ENCODE measurements at regions not wholly inside any gene's neighbourhood (a gene's known extent, or its start where the extent isn't known, plus 50 kb on each side); places are given as distances from the start of the nearest gene placed in this dataset.

GRCh38 chr19:32166238-32166637 lies 179.2 kb upstream of the ZNF507 start:
- no peak overlapping the region for H3K14ac ChIP-seq (ENCODE audit: low read length)
- no peaks in the 10 kb centered on the region for H3K4me1 ChIP-seq (ENCODE audit: control insufficient read depth in 1 of 2, insufficient read depth in 2 of 2, low read length in 2 of 2)
- no peak overlapping the region for H2BK5ac ChIP-seq (ENCODE audit: low read depth, low read length, poor library complexity)
- no peak overlapping the region for H3K4me3 ChIP-seq (ENCODE audit: low read depth, low read length)
- H3K79me2 ChIP-seq (ENCODE audit: control insufficient read depth, insufficient read depth, low read length, poor library complexity): no peaks in the 10 kb centered on the region
- no peaks in the 10 kb centered on the region for H3K79me1 ChIP-seq (ENCODE audit: low read length)
- H2BK12ac ChIP-seq (ENCODE audit: low read length): no peak overlapping the region
- no peak for DNase-seq
- no peak overlapping the region for H3K4ac ChIP-seq (ENCODE audit: low read depth, low read length)
- no peak overlapping the region for H4K12ac ChIP-seq (ENCODE audit: low read depth, low read length)
- H3K27ac ChIP-seq (ENCODE audit: low read depth, low read length): no peak overlapping the region
- no peaks in the 10 kb centered on the region for H3K36me3 ChIP-seq (ENCODE audit: control insufficient read depth in 1 of 2, insufficient read depth in 2 of 2, low read length in 2 of 2)
- H3K4me2 ChIP-seq (ENCODE audit: low read length): no peak overlapping the region
- no peak overlapping the region for H4K91ac ChIP-seq (ENCODE audit: low read depth, low read length)
- H4K8ac ChIP-seq (ENCODE audit: low read depth, low read length): no peak overlapping the region
- H3K18ac ChIP-seq (ENCODE audit: low read length): no peak overlapping the region
- WGBS (ENCODE audit: extremely low coverage, insufficient coverage, insufficient read length): no CpG with 5 or more reads among the region's 9 CpGs
- H3K23ac ChIP-seq (ENCODE audit: low read length): no peak overlapping the region
- H3K27me3 ChIP-seq (ENCODE audit: insufficient read depth, low read length): no peaks in the 10 kb centered on the region
- H2AK5ac ChIP-seq (ENCODE audit: low read length): no peak overlapping the region
- H3K9ac ChIP-seq (ENCODE audit: low read length): no peak overlapping the region
- H3K9me3 ChIP-seq (ENCODE audit: insufficient read depth, low read depth, low read length): peaks cover 1% of the 10 kb centered on the region
- H2AFZ ChIP-seq (ENCODE audit: insufficient read depth, low read length, poor library complexity): no peak overlapping the region
- no peak overlapping the region for H2BK120ac ChIP-seq (ENCODE audit: insufficient read depth, low read length, poor library complexity)

- Histone ChIP-seq H3K14ac (ENCODE audit: low read length) (no peak overlapping the region), H2BK5ac (ENCODE audit: low read depth, low read length, poor library complexity) (no peak overlapping the region), H2AK5ac (ENCODE audit: low read length) (no peak overlapping the region), H3K27ac (ENCODE audit: low read depth, low read length) (no peak overlapping the region), H3K4me3 (ENCODE audit: low read depth, low read length) (no peak overlapping the region), H3K4ac (ENCODE audit: low read depth, low read length) (no peak overlapping the region), H3K9ac (ENCODE audit: low read length) (no peak overlapping the region), H4K91ac (ENCODE audit: low read depth, low read length) (no peak overlapping the region), H4K8ac (ENCODE audit: low read depth, low read length) (no peak overlapping the region), H3K23ac (ENCODE audit: low read length) (no peak overlapping the region), H3K9me3 (ENCODE audit: insufficient read depth, low read depth, low read length) (peaks cover 1% of the 10 kb centered on the region), H3K18ac (ENCODE audit: low read length) (no peak overlapping the region), H3K4me2 (ENCODE audit: low read length) (no peak overlapping the region), H3K27me3 (ENCODE audit: insufficient read depth, low read length) (no peaks in the 10 kb centered on the region), H3K79me2 (ENCODE audit: control insufficient read depth, insufficient read depth, low read length, poor library complexity) (no peaks in the 10 kb centered on the region), H3K79me1 (ENCODE audit: low read length) (no peaks in the 10 kb centered on the region), H3K36me3 (ENCODE audit: control insufficient read depth in 1 of 2, insufficient read depth in 2 of 2, low read length in 2 of 2) (no peaks in the 10 kb centered on the region), H2AFZ (ENCODE audit: insufficient read depth, low read length, poor library complexity) (no peak overlapping the region), H2BK120ac (ENCODE audit: insufficient read depth, low read length, poor library complexity) (no peak overlapping the region), H4K12ac (ENCODE audit: low read depth, low read length) (no peak overlapping the region), H3K4me1 (ENCODE audit: control insufficient read depth in 1 of 2, insufficient read depth in 2 of 2, low read length in 2 of 2) (no peaks in the 10 kb centered on the region), H2BK12ac (ENCODE audit: low read length) (no peak overlapping the region)
- no peak for DNase-seq
- WGBS (ENCODE audit: extremely low coverage, insufficient coverage, insufficient read length): no CpG with 5 or more reads among the region's 4 CpGs
These were observed 177.3 kb upstream of the ZNF507 start for GRCh38 chr19:32168111-32168510.

- DNase-seq: no peak
- H2AK5ac ChIP-seq (ENCODE audit: low read length): no peak overlapping the region
- H4K8ac ChIP-seq (ENCODE audit: low read depth, low read length): no peak overlapping the region
- no peak overlapping the region for H2BK120ac ChIP-seq (ENCODE audit: insufficient read depth, low read length, poor library complexity)
- no peak overlapping the region for H4K91ac ChIP-seq (ENCODE audit: low read depth, low read length)
- H3K79me2 ChIP-seq (ENCODE audit: control insufficient read depth, insufficient read depth, low read length, poor library complexity): no peaks in the 10 kb centered on the region
- no peak overlapping the region for H3K9ac ChIP-seq (ENCODE audit: low read length)
- no peak overlapping the region for H3K14ac ChIP-seq (ENCODE audit: low read length)
- H3K4me1 ChIP-seq (ENCODE audit: control insufficient read depth in 1 of 2, insufficient read depth in 2 of 2, low read length in 2 of 2): no peaks in the 10 kb centered on the region
- no peak overlapping the region for H3K27ac ChIP-seq (ENCODE audit: low read depth, low read length)
- H2AFZ ChIP-seq (ENCODE audit: insufficient read depth, low read length, poor library complexity): no peak overlapping the region
- no peak overlapping the region for H4K12ac ChIP-seq (ENCODE audit: low read depth, low read length)
- H2BK12ac ChIP-seq (ENCODE audit: low read length): no peak overlapping the region
- no CpG with 5 or more reads among the region's 5 CpGs for WGBS (ENCODE audit: extremely low coverage, insufficient coverage, insufficient read length)
- H3K36me3 ChIP-seq (ENCODE audit: control insufficient read depth in 1 of 2, insufficient read depth in 2 of 2, low read length in 2 of 2): no peaks in the 10 kb centered on the region
- H3K18ac ChIP-seq (ENCODE audit: low read length): no peak overlapping the region
- H3K9me3 ChIP-seq (ENCODE audit: insufficient read depth, low read depth, low read length): peaks cover 1% of the 10 kb centered on the region
- H3K23ac ChIP-seq (ENCODE audit: low read length): peak overlapping the region; percentile 44
- no peaks in the 10 kb centered on the region for H3K27me3 ChIP-seq (ENCODE audit: insufficient read depth, low read length)
- no peak overlapping the region for H3K4ac ChIP-seq (ENCODE audit: low read depth, low read length)
- H3K79me1 ChIP-seq (ENCODE audit: low read length): no peaks in the 10 kb centered on the region
- H2BK5ac ChIP-seq (ENCODE audit: low read depth, low read length, poor library complexity): no peak overlapping the region
- H3K4me3 ChIP-seq (ENCODE audit: low read depth, low read length): no peak overlapping the region
- H3K4me2 ChIP-seq (ENCODE audit: low read length): no peak overlapping the region
These were observed 176.8 kb upstream of the ZNF507 start for GRCh38 chr19:32168606-32169005.

GRCh38 chr19:32171719-32172151 lies 173.7 kb upstream of the ZNF507 start:
- no peak overlapping the region for H3K4ac ChIP-seq (ENCODE audit: low read depth, low read length)
- no peak overlapping the region for H3K9ac ChIP-seq (ENCODE audit: low read length)
- no peak overlapping the region for H2AFZ ChIP-seq (ENCODE audit: insufficient read depth, low read length, poor library complexity)
- H3K23ac ChIP-seq (ENCODE audit: low read length): no peak overlapping the region
- no peaks in the 10 kb centered on the region for H3K9me3 ChIP-seq (ENCODE audit: insufficient read depth, low read depth, low read length)
- no peak for DNase-seq
- no peak overlapping the region for H2BK120ac ChIP-seq (ENCODE audit: insufficient read depth, low read length, poor library complexity)
- no peak overlapping the region for H3K4me3 ChIP-seq (ENCODE audit: low read depth, low read length)
- no peak overlapping the region for H2AK5ac ChIP-seq (ENCODE audit: low read length)
- H2BK5ac ChIP-seq (ENCODE audit: low read depth, low read length, poor library complexity): no peak overlapping the region
- no peak overlapping the region for H3K27ac ChIP-seq (ENCODE audit: low read depth, low read length)
- no peaks in the 10 kb centered on the region for H3K4me1 ChIP-seq (ENCODE audit: control insufficient read depth in 1 of 2, insufficient read depth in 2 of 2, low read length in 2 of 2)
- no peaks in the 10 kb centered on the region for H3K36me3 ChIP-seq (ENCODE audit: control insufficient read depth in 1 of 2, insufficient read depth in 2 of 2, low read length in 2 of 2)
- no peak overlapping the region for H2BK12ac ChIP-seq (ENCODE audit: low read length)
- no peaks in the 10 kb centered on the region for H3K27me3 ChIP-seq (ENCODE audit: insufficient read depth, low read length)
- no peak overlapping the region for H4K12ac ChIP-seq (ENCODE audit: low read depth, low read length)
- no peak overlapping the region for H3K4me2 ChIP-seq (ENCODE audit: low read length)
- H4K91ac ChIP-seq (ENCODE audit: low read depth, low read length): no peak overlapping the region
- no peak overlapping the region for H3K14ac ChIP-seq (ENCODE audit: low read length)
- no peak overlapping the region for H4K8ac ChIP-seq (ENCODE audit: low read depth, low read length)
- H3K79me2 ChIP-seq (ENCODE audit: control insufficient read depth, insufficient read depth, low read length, poor library complexity): no peaks in the 10 kb centered on the region
- no CpG with 5 or more reads among the region's 12 CpGs for WGBS (ENCODE audit: extremely low coverage, insufficient coverage, insufficient read length)
- H3K18ac ChIP-seq (ENCODE audit: low read length): no peak overlapping the region
- H3K79me1 ChIP-seq (ENCODE audit: low read length): no peaks in the 10 kb centered on the region
